ENCODE measurements at regions not wholly inside any gene's neighbourhood (a gene's known extent, or its start where the extent isn't known, plus 50 kb on each side); places are given as distances from the start of the nearest gene placed in this dataset.

DNA sequence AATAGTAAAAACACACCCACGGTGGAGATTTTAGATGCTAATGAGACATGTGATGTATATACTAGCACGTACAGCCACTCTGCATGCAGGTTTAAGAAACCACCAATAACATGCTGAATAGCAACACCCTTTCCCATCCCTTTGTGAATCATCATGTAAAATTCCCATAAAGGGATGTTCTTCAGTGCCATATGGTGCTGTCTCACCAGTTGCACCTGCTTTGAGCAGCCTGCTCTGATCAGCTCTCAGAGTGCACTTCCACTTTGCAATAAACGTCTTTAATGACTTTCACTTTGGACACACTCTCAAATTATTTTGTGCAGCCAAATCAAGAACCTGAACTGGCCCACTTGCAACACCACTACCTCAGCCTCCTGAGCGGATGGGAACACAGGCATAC is 615.0 kb downstream of the ANKRD7 start:
- H3K4me3 ChIP-seq (ENCODE audit: low read depth, low read length): no peak overlapping the region
- TF ChIP-seq, protein P1, sequence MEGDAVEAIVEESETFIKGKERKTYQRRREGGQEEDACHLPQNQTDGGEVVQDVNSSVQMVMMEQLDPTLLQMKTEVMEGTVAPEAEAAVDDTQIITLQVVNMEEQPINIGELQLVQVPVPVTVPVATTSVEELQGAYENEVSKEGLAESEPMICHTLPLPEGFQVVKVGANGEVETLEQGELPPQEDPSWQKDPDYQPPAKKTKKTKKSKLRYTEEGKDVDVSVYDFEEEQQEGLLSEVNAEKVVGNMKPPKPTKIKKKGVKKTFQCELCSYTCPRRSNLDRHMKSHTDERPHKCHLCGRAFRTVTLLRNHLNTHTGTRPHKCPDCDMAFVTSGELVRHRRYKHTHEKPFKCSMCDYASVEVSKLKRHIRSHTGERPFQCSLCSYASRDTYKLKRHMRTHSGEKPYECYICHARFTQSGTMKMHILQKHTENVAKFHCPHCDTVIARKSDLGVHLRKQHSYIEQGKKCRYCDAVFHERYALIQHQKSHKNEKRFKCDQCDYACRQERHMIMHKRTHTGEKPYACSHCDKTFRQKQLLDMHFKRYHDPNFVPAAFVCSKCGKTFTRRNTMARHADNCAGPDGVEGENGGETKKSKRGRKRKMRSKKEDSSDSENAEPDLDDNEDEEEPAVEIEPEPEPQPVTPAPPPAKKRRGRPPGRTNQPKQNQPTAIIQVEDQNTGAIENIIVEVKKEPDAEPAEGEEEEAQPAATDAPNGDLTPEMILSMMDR (IDR thresholded peaks at IDR 0.05; ENCODE audit: low read depth, low read length): no peak

- no peak overlapping the region for H3K4me3 ChIP-seq (ENCODE audit: low read depth, low read length)
- TF ChIP-seq, protein P1 (IDR thresholded peaks at IDR 0.05; ENCODE audit: low read depth, low read length): no peak
Measured at GRCh38 chr7:118843456-118843855, 619.0 kb downstream of the ANKRD7 start.

DNA sequence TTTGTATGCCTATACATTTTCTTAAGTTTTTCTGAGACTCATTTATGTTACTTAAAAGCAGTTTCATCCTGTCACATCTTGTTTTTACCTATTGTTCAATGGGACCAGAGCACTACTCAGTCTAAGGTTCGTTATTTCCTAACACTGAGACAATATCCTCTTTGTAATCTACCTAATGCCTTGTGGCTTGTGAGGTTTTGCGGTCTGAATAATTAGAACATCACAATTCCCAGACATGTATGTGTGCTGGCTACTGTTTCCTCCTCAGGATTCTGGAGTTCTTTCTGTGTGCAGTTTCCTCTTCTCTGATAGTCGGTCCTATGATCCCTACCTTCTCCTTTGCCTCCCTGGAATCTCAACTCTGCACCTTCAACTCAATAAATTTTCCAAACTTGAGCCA is 620.2 kb downstream of the ANKRD7 start:
- TF ChIP-seq, protein P1 (IDR thresholded peaks at IDR 0.05; ENCODE audit: low read depth, low read length): no peak
- H3K4me3 ChIP-seq (ENCODE audit: low read depth, low read length): no peak overlapping the region

- H3K4me3 ChIP-seq (ENCODE audit: low read depth, low read length): no peak overlapping the region
- TF ChIP-seq, protein P1 (IDR thresholded peaks at IDR 0.05; ENCODE audit: low read depth, low read length): no peak
Measured at GRCh38 chr7:118845791-118846190, 621.3 kb downstream of the ANKRD7 start.

GRCh38 chr7:118846977-118847376 is 622.5 kb downstream of the ANKRD7 start:
- H3K4me3 ChIP-seq (ENCODE audit: low read depth, low read length): no peak overlapping the region
- TF ChIP-seq, protein P1 (IDR thresholded peaks at IDR 0.05; ENCODE audit: low read depth, low read length): no peak

DNA sequence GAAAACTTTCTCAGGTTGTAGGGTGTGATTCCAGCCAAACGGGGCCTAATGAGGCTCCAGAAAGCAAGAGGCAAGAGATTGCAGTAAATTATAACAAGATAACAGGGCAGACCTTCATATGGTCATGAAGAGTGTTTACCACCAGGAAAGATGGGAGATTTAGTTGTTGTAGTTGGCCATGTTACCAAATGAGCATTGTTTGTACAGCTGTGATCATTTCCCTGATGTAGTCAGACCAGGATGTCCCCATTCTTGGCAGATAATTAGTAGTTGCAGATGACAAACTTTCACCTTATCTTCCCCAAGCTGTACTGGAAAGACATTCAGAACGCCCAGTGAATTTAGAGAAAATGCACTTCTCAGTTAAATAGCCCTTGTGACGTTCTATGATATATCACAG is 630.8 kb downstream of the ANKRD7 start:
- TF ChIP-seq, protein P1 (IDR thresholded peaks at IDR 0.05; ENCODE audit: low read depth, low read length): no peak
- no peak overlapping the region for H3K4me3 ChIP-seq (ENCODE audit: low read depth, low read length)

GRCh38 chr7:118858651-118859149 is 634.2 kb downstream of the ANKRD7 start:
- TF ChIP-seq, protein P1 (IDR thresholded peaks at IDR 0.05; ENCODE audit: low read depth, low read length): no peak
- H3K4me3 ChIP-seq (ENCODE audit: low read depth, low read length): no peak overlapping the region
